LNCAP (cell line): ENCODE measurements at regions not wholly inside any gene's neighbourhood (a gene's known extent, or its start where the extent isn't known, plus 50 kb on each side); places are given as distances from the start of the nearest gene placed in this dataset.

Experiments used
- TF ChIP-seq, protein P1 (sequence below): fragments of 450-650 bp; IDR thresholded peaks from 2 replicates; pipeline ENCODE4 v1.5.1; 2017; ENCODE audit warnings: mild to moderate bottlenecking

DNA sequence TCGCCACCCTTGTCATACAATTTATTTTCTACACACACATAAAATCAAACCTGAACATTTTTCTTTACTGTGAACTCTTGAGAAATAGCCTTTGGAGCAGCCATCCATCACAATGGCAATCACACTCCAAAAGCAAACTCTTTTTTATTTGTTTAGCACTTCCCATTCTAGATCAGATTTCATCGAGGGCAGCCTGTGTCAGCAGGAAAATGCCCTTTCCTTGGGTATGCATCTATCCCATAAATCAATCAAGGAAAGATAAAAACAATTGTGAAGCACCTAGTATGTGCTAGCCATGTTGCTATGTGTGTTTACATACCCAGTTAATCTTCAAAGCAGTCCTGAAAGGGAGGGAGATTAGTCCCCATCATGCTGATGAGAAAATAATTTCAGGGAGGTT, 484.1 kb upstream of the USP24 start:
- TF ChIP-seq, protein P1, sequence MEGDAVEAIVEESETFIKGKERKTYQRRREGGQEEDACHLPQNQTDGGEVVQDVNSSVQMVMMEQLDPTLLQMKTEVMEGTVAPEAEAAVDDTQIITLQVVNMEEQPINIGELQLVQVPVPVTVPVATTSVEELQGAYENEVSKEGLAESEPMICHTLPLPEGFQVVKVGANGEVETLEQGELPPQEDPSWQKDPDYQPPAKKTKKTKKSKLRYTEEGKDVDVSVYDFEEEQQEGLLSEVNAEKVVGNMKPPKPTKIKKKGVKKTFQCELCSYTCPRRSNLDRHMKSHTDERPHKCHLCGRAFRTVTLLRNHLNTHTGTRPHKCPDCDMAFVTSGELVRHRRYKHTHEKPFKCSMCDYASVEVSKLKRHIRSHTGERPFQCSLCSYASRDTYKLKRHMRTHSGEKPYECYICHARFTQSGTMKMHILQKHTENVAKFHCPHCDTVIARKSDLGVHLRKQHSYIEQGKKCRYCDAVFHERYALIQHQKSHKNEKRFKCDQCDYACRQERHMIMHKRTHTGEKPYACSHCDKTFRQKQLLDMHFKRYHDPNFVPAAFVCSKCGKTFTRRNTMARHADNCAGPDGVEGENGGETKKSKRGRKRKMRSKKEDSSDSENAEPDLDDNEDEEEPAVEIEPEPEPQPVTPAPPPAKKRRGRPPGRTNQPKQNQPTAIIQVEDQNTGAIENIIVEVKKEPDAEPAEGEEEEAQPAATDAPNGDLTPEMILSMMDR, result no peak

DNA sequence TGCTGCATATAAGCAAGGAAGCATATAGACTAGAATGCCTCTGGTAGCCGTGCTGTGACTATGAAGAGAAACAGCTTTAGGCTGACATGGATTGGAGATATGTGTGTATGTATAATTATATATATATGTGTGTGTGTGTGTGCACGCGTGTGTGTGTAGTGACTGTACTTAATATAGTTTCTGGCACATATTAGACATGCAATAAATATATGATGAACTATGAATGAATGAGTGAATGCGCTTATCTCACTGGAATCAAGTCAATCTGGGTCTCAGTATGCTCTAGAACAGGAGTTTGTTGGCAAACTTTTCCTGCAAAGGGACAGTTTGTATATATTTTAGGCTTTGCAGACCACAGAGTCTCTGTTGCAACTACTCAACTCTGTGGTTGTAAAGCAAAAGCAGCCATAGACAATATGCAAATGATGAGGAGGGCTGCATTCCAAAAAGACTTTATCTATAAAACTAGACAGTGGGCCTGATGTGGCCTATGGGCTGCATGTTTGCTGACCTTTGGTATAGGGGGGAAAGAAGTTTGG, 482.9 kb upstream of the USP24 start:
- TF ChIP-seq, protein P1, result no peak

DNA sequence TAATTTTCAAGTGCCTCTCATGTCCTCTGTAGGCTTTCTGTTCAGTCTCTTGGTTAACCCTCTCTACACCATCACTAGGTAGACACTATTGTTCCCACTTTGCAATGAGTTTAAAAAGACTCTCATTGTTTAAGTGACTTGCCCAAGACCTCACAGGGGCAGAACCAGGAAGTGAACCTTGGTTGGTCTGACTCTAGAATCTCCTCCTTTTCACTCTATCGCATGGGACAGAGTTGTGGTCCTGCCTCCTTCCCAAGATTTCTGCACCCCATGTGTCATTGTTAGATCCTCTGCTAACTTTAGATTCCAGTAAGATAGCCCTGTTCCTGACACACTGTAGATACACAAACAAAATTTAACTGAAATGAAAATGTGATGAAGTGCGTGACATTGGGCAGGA, 481.7 kb upstream of the USP24 start:
- TF ChIP-seq, protein P1, result no peak

DNA sequence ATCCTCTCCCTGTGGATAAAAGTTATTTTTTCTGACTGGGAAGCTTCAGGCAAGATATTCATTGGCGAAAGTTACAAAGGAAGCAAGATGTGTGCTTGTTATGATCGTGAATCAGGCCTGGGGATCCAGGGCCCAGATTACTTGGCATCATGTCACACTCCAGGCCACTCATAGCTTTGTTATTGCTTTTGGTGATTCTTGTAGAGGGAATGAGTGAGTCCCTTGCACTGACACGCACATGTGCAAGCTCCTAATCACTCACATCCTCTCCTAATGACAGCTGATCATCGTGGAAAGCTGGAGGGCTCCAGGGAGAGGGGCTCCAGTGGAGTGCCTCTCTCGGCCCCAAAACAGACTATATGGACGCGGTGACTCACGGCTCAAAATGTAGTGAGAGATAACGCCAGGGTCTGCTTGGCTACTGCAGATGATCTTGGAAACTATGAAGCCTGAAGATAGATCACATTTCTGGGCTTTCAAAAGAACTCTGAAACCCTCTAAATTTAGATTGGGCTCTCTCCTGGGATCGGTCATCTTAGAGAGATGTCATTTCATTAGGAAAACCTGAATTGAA, 481.1 kb upstream of the USP24 start:
- TF ChIP-seq, protein P1, result no peak

DNA sequence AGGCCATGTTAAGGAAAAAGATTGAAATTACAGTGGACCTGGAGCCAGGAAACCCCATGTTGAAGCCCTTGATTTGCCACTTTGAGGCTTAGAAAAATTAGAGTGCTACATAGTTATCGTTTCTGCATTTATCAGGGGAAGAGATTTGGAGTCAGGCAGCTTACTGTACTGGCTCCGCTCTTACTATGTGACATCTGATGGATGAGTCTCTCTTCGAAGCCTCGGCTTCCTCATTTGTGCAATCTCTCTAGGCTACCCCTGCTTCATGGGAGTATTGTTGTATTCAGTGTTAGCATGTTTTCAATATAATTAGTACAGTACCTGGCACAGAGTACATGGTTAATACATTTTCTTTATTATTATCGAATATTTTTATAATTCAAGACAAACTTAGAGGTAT, 480.4 kb upstream of the USP24 start:
- TF ChIP-seq, protein P1, result no peak

DNA sequence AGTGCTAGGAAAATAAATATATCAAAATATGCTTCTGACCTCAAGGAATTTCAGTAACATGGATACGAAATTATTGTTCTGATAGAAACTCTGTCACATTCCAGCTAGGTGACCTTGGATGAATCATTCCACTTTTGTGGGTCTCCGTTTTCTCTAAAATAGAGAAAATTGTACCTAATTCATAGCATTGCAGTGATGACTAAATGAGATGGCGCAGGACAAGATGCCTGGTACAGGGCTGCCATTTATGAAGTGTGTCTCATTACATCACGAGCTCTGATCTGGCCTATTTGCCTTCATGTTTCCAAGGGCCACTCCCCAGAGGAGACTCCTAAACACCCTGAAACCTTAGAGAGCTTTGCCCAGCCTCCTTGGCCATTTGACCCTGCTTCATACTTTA, 480.0 kb upstream of the USP24 start:
- TF ChIP-seq, protein P1, result no peak

DNA sequence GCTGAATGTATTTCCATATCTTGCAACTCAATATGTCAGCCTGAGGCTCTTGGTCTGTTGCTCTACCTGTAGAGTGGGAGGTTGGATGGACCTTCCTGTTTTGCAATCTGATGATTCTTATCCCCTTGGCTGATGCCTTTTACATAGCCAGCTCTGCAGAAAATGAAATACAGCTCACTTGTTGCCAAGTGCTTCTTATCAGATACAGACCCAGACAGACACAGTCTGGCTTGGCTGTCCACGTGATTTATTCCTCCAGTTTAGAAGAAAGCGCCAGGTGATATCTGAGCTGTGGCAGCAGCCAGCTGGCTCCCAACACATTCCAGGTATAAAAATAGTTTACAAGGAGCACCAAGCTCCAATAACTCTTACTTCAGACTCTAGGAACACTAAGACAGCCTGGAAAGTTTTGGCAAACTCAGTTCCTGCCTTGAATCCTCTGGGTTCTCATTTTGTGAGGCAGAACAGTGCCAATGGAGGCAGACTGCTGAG, 479.2 kb upstream of the USP24 start:
- TF ChIP-seq, protein P1, result no peak

DNA sequence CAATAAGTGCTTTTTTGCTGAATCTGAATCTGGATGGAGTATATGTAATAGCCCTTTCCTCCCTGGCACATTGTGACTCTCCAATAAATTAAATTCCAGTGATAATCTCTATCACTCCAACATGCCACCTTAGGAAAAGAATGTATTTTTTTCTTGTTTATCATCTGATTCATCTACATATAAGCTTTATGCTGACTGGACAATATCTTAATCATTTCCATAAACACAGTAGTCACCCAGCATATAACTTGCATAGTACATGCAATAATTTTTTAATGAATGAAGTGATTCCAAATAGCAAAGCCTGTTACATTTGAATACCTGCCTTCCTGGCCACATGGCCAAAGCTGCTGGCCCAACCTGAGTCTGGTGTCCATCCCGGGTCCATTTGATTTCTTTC, 477.6 kb upstream of the USP24 start:
- TF ChIP-seq, protein P1, result no peak
